H1 (cell line): ENCODE measurements at regions not wholly inside any gene's neighbourhood (a gene's known extent, or its start where the extent isn't known, plus 50 kb on each side); places are given as distances from the start of the nearest gene placed in this dataset.

Experiments used
- CTCF ChIA-PET: fragments of 300-600 bp; sonication (Branson Sonifier 250); formaldehyde crosslinking; loops from one replicate; lab custom pipeline; 2021; ENCODE audit not compliant: partially characterized antibody; lab: Charles Lee
- POLR2A ChIA-PET: fragments of 300-600 bp; sonication (Branson Sonifier 250); formaldehyde crosslinking; loops from one replicate; lab custom pipeline; 2021; ENCODE audit warnings: inconsistent platforms; ENCODE audit not compliant: partially characterized antibody; lab: Charles Lee
- DNase-seq, 2 experiments: peaks; one replicate each; pipeline versions ENCODE4 v3.0.0 to v3.0.0-alpha.2; 2010 to 2022; ENCODE audit warnings: low spot score in 2 of 2, low read depth in 1 of 2, mixed read lengths in 1 of 2
- FAIRE-seq: peaks from 2 replicates; lab custom pipeline; 2011; peaks lifted over from hg19 to GRCh38; lab: Jason Lieb, UNC
- H2AFZ ChIP-seq: 2 replicates; pipeline ENCODE4 v1.8.1; 2012; ENCODE audit warnings: low read length, inconsistent platforms
- H2AK5ac ChIP-seq: 2 replicates; pipeline ENCODE4 v1.6.1; 2013; ENCODE audit warnings: low read depth, low read length
- H2BK120ac ChIP-seq: replicated peaks from 2 replicates; pipeline ENCODE3; 2013; ENCODE audit warnings: low read depth, low read length, inconsistent platforms
- H2BK12ac ChIP-seq: 2 replicates; pipeline ENCODE4 v1.6.1; 2013; ENCODE audit warnings: low read depth, low read length
- H2BK15ac ChIP-seq: 2 replicates; pipeline ENCODE4 v1.6.1; 2013; ENCODE audit warnings: low read length
- H2BK20ac ChIP-seq: 2 replicates; pipeline ENCODE4 v1.6.1; 2013; ENCODE audit warnings: low read length
- H2BK5ac ChIP-seq: 2 replicates; pipeline ENCODE4 v1.6.1; 2013; ENCODE audit warnings: low read depth, low read length
- H3K14ac ChIP-seq: 2 replicates; pipeline ENCODE4 v1.6.1; 2013; ENCODE audit warnings: inconsistent platforms; ENCODE audit not compliant: insufficient read length
- H3K18ac ChIP-seq: 2 replicates; pipeline ENCODE4 v1.6.1; 2013; ENCODE audit warnings: low read length; ENCODE audit errors: extremely low read depth
- H3K23ac ChIP-seq: 2 replicates; pipeline ENCODE4 v1.6.1; 2013; ENCODE audit warnings: inconsistent platforms; ENCODE audit not compliant: insufficient read length
- H3K23me2 ChIP-seq: 2 replicates; pipeline ENCODE4 v1.6.1; 2013; ENCODE audit warnings: low read depth, low read length
- H3K27ac ChIP-seq: 2 replicates; pipeline ENCODE4 v1.6.1; 2011; ENCODE audit warnings: low read depth, low read length, inconsistent platforms
- H3K27me3 ChIP-seq, 4 experiments: replicated peaks in 1 of 4; 1 replicate in 1 of 4; 2 replicates in 3 of 4; pipeline versions ENCODE4 v1.6.1 to v1.8.1; 2011 to 2013; ENCODE audit warnings: low read length in 3 of 4, mild to moderate bottlenecking in 3 of 4, inconsistent platforms in 2 of 4, mixed read lengths in 2 of 4, moderate library complexity in 1 of 4; ENCODE audit not compliant: control insufficient read depth in 3 of 4, insufficient read depth in 3 of 4; ENCODE audit errors: extremely low read depth in 1 of 4
- H3K36me3 ChIP-seq, 4 experiments: 2 replicates each; pipeline versions ENCODE4 v1.6.1 to v1.8.1; 2011 to 2013; ENCODE audit warnings: mild to moderate bottlenecking in 4 of 4, low read length in 3 of 4, moderate library complexity in 2 of 4, control low read depth in 1 of 4, inconsistent platforms in 1 of 4; ENCODE audit not compliant: insufficient read depth in 4 of 4, control insufficient read depth in 2 of 4
- H3K4ac ChIP-seq: replicated peaks from 2 replicates; pipeline ENCODE3; 2013; ENCODE audit warnings: low read length, low read depth, mixed read lengths, inconsistent platforms; ENCODE audit not compliant: insufficient read length
- H3K4me1 ChIP-seq, 4 experiments: replicated peaks in 1 of 4; 1 replicate in 1 of 4; 2 replicates in 3 of 4; pipeline versions ENCODE4 v1.6.1 to v1.8.1; 2011 to 2013; ENCODE audit warnings: low read length in 3 of 4, inconsistent platforms in 2 of 4, mixed read lengths in 1 of 4; ENCODE audit not compliant: insufficient read depth in 4 of 4, control insufficient read depth in 3 of 4
- H3K4me2 ChIP-seq, 2 experiments: 2 replicates each; pipeline versions ENCODE4 v1.6.1 to v1.8.1; 2011 to 2013; ENCODE audit warnings: low read depth in 2 of 2, low read length in 2 of 2, control low read depth in 1 of 2, inconsistent platforms in 1 of 2, mild to moderate bottlenecking in 1 of 2; ENCODE audit not compliant: insufficient read depth in 1 of 2
- H3K4me3 ChIP-seq, 4 experiments: fragments of 200-600, 300-600 bp in 1 of 4; sonication (generic), shearing (Covaris generic), sonication (Bioruptor Twin) in 1 of 4; 2 replicates each; pipeline versions ENCODE4 v1.5.1 to v1.8.1; 2011 to 2016; ENCODE audit warnings: low read length in 4 of 4, low read depth in 3 of 4, control low read depth in 2 of 4, inconsistent platforms in 2 of 4, mild to moderate bottlenecking in 2 of 4, mixed read lengths in 1 of 4, moderate library complexity in 1 of 4; ENCODE audit not compliant: insufficient read depth in 2 of 4; ENCODE audit errors: extremely low read depth in 1 of 4
- H3K56ac ChIP-seq: replicated peaks from 2 replicates; pipeline ENCODE3; 2013; ENCODE audit warnings: low read depth, mild to moderate bottlenecking, mixed read lengths, low read length, inconsistent platforms; ENCODE audit not compliant: insufficient read length
- H3K79me1 ChIP-seq: 2 replicates; pipeline ENCODE4 v1.6.1; 2013; ENCODE audit warnings: low read depth, low read length, control low read depth
- H3K79me2 ChIP-seq, 2 experiments: 2 replicates each; pipeline versions ENCODE4 v1.6.1 to v1.8.1; 2012 to 2013; ENCODE audit warnings: low read length in 2 of 2, mild to moderate bottlenecking in 2 of 2, inconsistent platforms in 1 of 2; ENCODE audit not compliant: insufficient read depth in 2 of 2, control insufficient read depth in 1 of 2
- H3K9ac ChIP-seq, 4 experiments: replicated peaks in 1 of 4; 1 replicate in 1 of 4; 2 replicates in 3 of 4; pipeline versions ENCODE4 v1.6.1 to v1.8.1; 2011 to 2013; ENCODE audit warnings: low read depth in 3 of 4, low read length in 3 of 4, control low read depth in 2 of 4, mild to moderate bottlenecking in 2 of 4, moderate library complexity in 2 of 4, inconsistent platforms in 1 of 4; ENCODE audit errors: extremely low read depth in 1 of 4
- H3K9me3 ChIP-seq, 2 experiments: 2 replicates each; pipeline versions ENCODE4 v1.6.1 to v1.8.1; 2012 to 2013; ENCODE audit warnings: mild to moderate bottlenecking in 2 of 2, moderate library complexity in 2 of 2, control low read depth in 1 of 2, inconsistent platforms in 1 of 2, low read depth in 1 of 2, low read length in 1 of 2, mixed read lengths in 1 of 2; ENCODE audit not compliant: insufficient read depth in 2 of 2
- H4K20me1 ChIP-seq, 2 experiments: replicated peaks in 1 of 2; 2 replicates each; pipeline versions ENCODE3 to v1.8.1; 2011 to 2013; ENCODE audit warnings: inconsistent platforms in 2 of 2, low read length in 2 of 2, mild to moderate bottlenecking in 1 of 2; ENCODE audit not compliant: insufficient read depth in 2 of 2, control insufficient read depth in 1 of 2
- H4K5ac ChIP-seq: 2 replicates; pipeline ENCODE4 v1.6.1; 2013; ENCODE audit warnings: low read length, low read depth, mixed read lengths, inconsistent platforms; ENCODE audit not compliant: insufficient read length
- H4K8ac ChIP-seq: 2 replicates; pipeline ENCODE4 v1.8.0; 2013; ENCODE audit warnings: mild to moderate bottlenecking, moderate library complexity, low read length, inconsistent platforms; ENCODE audit not compliant: insufficient read depth; ENCODE audit errors: extremely low read depth
- H4K91ac ChIP-seq: replicated peaks from 2 replicates; pipeline ENCODE3; 2013; ENCODE audit warnings: low read length, mixed read lengths, inconsistent platforms; ENCODE audit not compliant: insufficient read length
- EGR1 ChIP-seq: IDR thresholded peaks from 2 replicates; pipeline ENCODE4 v1.6.1; 2011; ENCODE audit warnings: low read depth, low read length, borderline replicate concordance
- MAFK ChIP-seq: IDR thresholded peaks from 2 replicates; pipeline ENCODE4 v1.6.1; 2012; ENCODE audit warnings: low read depth, mild to moderate bottlenecking, improper control_type of control experiment, low read length
- RFX5 ChIP-seq: IDR thresholded peaks from 2 replicates; pipeline ENCODE4 v1.6.1; 2011; ENCODE audit warnings: low read depth, low read length, improper control_type of control experiment, borderline replicate concordance
- SP2 ChIP-seq: IDR thresholded peaks from 2 replicates; pipeline ENCODE4 v1.6.1; 2012; ENCODE audit warnings: mild to moderate bottlenecking, low read length, inconsistent platforms
- TAF7 ChIP-seq: optimal IDR thresholded peaks from 2 replicates; pipeline ENCODE3; 2011; ENCODE audit warnings: low read depth, mild to moderate bottlenecking, inconsistent platforms, low read length, moderate library complexity, borderline replicate concordance
- TCF12 ChIP-seq: IDR thresholded peaks from 2 replicates; pipeline ENCODE4 v1.6.1; 2011; ENCODE audit warnings: low read depth, mild to moderate bottlenecking, low read length
- WGBS, 2 experiments: shearing (Covaris generic) in 1 of 2; methylation state at CpG; one replicate each; pipeline versions ENCODE4 v1.1.6 to v1.1.7; 2013 to 2015; ENCODE audit warnings: low lambda C conversion rate in 2 of 2, mixed read lengths in 2 of 2, inconsistent platforms in 1 of 2, low coverage in 1 of 2, missing lambda C conversion rate in 1 of 2; ENCODE audit not compliant: insufficient replicate concordance in 2 of 2, insufficient coverage in 1 of 2, insufficient read length in 1 of 2; ENCODE audit errors: extremely low coverage in 1 of 2, missing lambda C conversion rate in 1 of 2; 5-methylcytosine and 5-hydroxymethylcytosine counted together

DNA sequence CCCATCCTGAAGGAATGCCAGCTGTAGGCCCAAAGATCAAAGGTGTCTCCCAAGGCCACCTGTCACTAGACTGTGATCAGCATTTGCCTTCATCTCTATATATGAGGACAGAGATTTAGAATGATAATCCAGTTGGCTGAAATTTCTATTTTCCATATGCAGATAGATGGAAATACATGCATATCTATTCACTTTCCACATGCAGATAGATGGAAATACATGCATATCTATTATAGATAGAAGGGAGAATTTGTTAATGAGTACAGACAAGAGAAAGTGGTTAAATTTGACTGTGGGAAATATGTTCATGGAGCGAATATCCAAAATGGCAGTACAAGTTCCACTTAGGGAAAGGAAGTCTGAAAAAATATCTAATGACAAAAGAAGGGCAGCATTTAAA is 762.2 kb downstream of the NLGN4Y start:
- Histone ChIP-seq H3K9me3 (no peaks in the 10 kb centered on the region), H3K4me3 (no peak overlapping the region), H2BK5ac (no peak overlapping the region), H2AFZ (no peak overlapping the region), H2BK20ac (no peak overlapping the region), H3K27me3 (no peaks in the 10 kb centered on the region), H2BK15ac (no peak overlapping the region), H4K5ac (no peak overlapping the region), H4K20me1 (no peaks in the 10 kb centered on the region), H3K18ac (no peak overlapping the region), H3K23ac (no peak overlapping the region), H2AK5ac (no peak overlapping the region), H3K27ac (no peak overlapping the region), H2BK120ac (no peak overlapping the region), H3K79me2 (no peaks in the 10 kb centered on the region), H3K9ac (no peak overlapping the region), H3K14ac (no peak overlapping the region), H2BK12ac (no peak overlapping the region), H3K36me3 (no peaks in the 10 kb centered on the region), H3K56ac (no peak overlapping the region), H3K79me1 (no peaks in the 10 kb centered on the region), H3K4me1 (no peaks in the 10 kb centered on the region), H4K91ac (no peak overlapping the region), H3K4ac (no peak overlapping the region), H4K8ac (no peak overlapping the region), H3K23me2 (no peaks in the 10 kb centered on the region), H3K4me2 (no peak overlapping the region)
- 87% methylated on average over 1 of the region's 1 CpG; no CpG with 5 or more reads in 1 of the 2 experiments for WGBS, 2 experiments
- DNase-seq = no peak
- no peak for TF ChIP-seq TCF12
- TF ChIP-seq RFX5 = no peak
- TF ChIP-seq SP2 = no peak
- no peak for TF ChIP-seq TAF7
- TF ChIP-seq EGR1 = no peak
- TF ChIP-seq MAFK = no peak
- ChIA-PET CTCF (no interaction called here), POLR2A (no interaction called here)
- no peak for FAIRE-seq
